SK-N-SH (cell line): ENCODE measurements at regions not wholly inside any gene's neighbourhood (a gene's known extent, or its start where the extent isn't known, plus 50 kb on each side); places are given as distances from the start of the nearest gene placed in this dataset.

Source experiments
- CTCF ChIA-PET: fragments of 300-600, 350-600 bp; formaldehyde crosslinking; extraction: SDS; loops from one replicate; lab custom pipeline; 2021; lab: Yijun Ruan, JAX
- POLR2A ChIA-PET: fragments of 350-600 bp; sonication (Branson Sonifier 250); formaldehyde crosslinking; extraction: SDS; loops from one replicate; lab custom pipeline; 2020; ENCODE audit warnings: antibody characterized with exemption, inconsistent platforms; lab: Yijun Ruan, JAX
- DNase-seq: peaks from one replicate; pipeline ENCODE4 v3.0.0; 2012
- H2AFZ ChIP-seq: fragments of 200-600 bp; sonication (generic); 2 replicates; pipeline ENCODE4 v1.8.1; 2016; ENCODE audit warnings: antibody characterized with exemption, mild to moderate bottlenecking, low read depth
- H3F3A ChIP-seq: fragments of 200-600 bp; sonication (generic); replicated peaks from 2 replicates; pipeline ENCODE3; 2016; ENCODE audit warnings: antibody characterized with exemption, mild to moderate bottlenecking; ENCODE audit not compliant: insufficient read depth
- H3K27ac ChIP-seq, 2 experiments: fragments of 200-500 bp in 1 of 2; fragments of 200-600 bp in 1 of 2; sonication (Bioruptor generic) in 1 of 2; sonication (generic), shearing (Covaris generic) in 1 of 2; 2 replicates each; pipeline versions ENCODE4 v1.5.1 to v1.6.1; 2014 to 2016; ENCODE audit warnings: low read depth in 2 of 2, inconsistent platforms in 1 of 2, low read length in 1 of 2, mild to moderate bottlenecking in 1 of 2, mixed read lengths in 1 of 2
- H3K27me3 ChIP-seq: fragments of 200-600 bp; sonication (generic), shearing (Covaris generic); 2 replicates; pipeline ENCODE4 v1.6.1; 2016; ENCODE audit warnings: mixed run types; ENCODE audit not compliant: insufficient read depth
- H3K36me3 ChIP-seq, 2 experiments: fragments of 200-500 bp in 1 of 2; fragments of 200-600 bp in 1 of 2; sonication (Bioruptor generic) in 1 of 2; sonication (generic) in 1 of 2; replicated peaks in 1 of 2; 2 replicates each; pipeline versions ENCODE3 to v1.5.1; 2014 to 2016; ENCODE audit warnings: low read length in 1 of 2, mild to moderate bottlenecking in 1 of 2; ENCODE audit not compliant: insufficient read depth in 2 of 2, control insufficient read depth in 1 of 2
- H3K4me1 ChIP-seq, 2 experiments: fragments of 200-500 bp in 1 of 2; fragments of 200-600 bp in 1 of 2; sonication (Bioruptor generic) in 1 of 2; sonication (generic), shearing (Covaris generic) in 1 of 2; 2 replicates each; pipeline versions ENCODE4 v1.5.1 to v1.6.1; 2014 to 2016; ENCODE audit warnings: low read depth in 1 of 2, low read length in 1 of 2, mixed run types in 1 of 2; ENCODE audit not compliant: insufficient read depth in 2 of 2, control insufficient read depth in 1 of 2
- H3K4me2 ChIP-seq: fragments of 200-600 bp; sonication (generic), shearing (Covaris generic); 2 replicates; pipeline ENCODE4 v1.6.1; 2017; ENCODE audit warnings: mixed run types
- H3K4me3 ChIP-seq, 2 experiments: fragments of 200-500 bp in 1 of 2; fragments of 200-600 bp in 1 of 2; sonication (Bioruptor generic) in 1 of 2; sonication (generic), shearing (Covaris generic) in 1 of 2; 2 replicates each; pipeline versions ENCODE4 v1.5.1 to v1.8.1; 2014 to 2016; ENCODE audit warnings: low read depth in 2 of 2, inconsistent platforms in 1 of 2, low read length in 1 of 2, mild to moderate bottlenecking in 1 of 2, mixed read lengths in 1 of 2, moderate library complexity in 1 of 2
- H3K79me2 ChIP-seq: fragments of 200-600 bp; sonication (generic); 2 replicates; pipeline ENCODE4 v1.8.1; 2017; ENCODE audit warnings: mild to moderate bottlenecking; ENCODE audit not compliant: insufficient read depth
- H3K9ac ChIP-seq: fragments of 200-600 bp; sonication (generic); 2 replicates; pipeline ENCODE4 v1.6.1; 2017; ENCODE audit warnings: mixed run types
- H3K9me2 ChIP-seq: fragments of 200-600 bp; sonication (generic); 2 replicates; pipeline ENCODE4 v1.6.1; 2017; ENCODE audit warnings: mixed run types
- H3K9me3 ChIP-seq: fragments of 200-600 bp; sonication (generic); 2 replicates; pipeline ENCODE4 v1.6.1; 2017; ENCODE audit warnings: mixed run types, mild to moderate bottlenecking, moderate library complexity
- H4K20me1 ChIP-seq: fragments of 200-600 bp; sonication (generic); 2 replicates; pipeline ENCODE4 v1.6.1; 2017; ENCODE audit warnings: mild to moderate bottlenecking, mixed run types; ENCODE audit not compliant: insufficient read depth
- CTCF ChIP-seq: fragments of 200-600 bp; sonication (generic); IDR thresholded peaks from 2 replicates; pipeline ENCODE4 v1.6.1; 2017; ENCODE audit warnings: antibody characterized with exemption, mild to moderate bottlenecking, moderate library complexity
- ELF1 ChIP-seq: IDR thresholded peaks from 2 replicates; pipeline ENCODE4 v1.4.0; 2012
- FOSL2 ChIP-seq: IDR thresholded peaks from 2 replicates; pipeline ENCODE4 v1.4.0; 2012; ENCODE audit warnings: low read depth, mild to moderate bottlenecking, moderate library complexity, borderline replicate concordance
- FOXJ3 ChIP-seq: sonication (generic); formaldehyde crosslinking; IDR thresholded peaks from 2 replicates; pipeline ENCODE4 v1.5.1; 2020; ENCODE audit warnings: mild to moderate bottlenecking, missing genetic modification reagents
- GATA2 ChIP-seq: sonication (generic); formaldehyde crosslinking; IDR thresholded peaks from 2 replicates; pipeline ENCODE4 v1.5.0; 2020; ENCODE audit warnings: mild to moderate bottlenecking, missing genetic modification reagents
- JUND ChIP-seq: IDR thresholded peaks from 2 replicates; pipeline ENCODE4 v1.4.0; 2012
- MAX ChIP-seq: IDR thresholded peaks from 2 replicates; pipeline ENCODE4 v1.4.0; 2012; ENCODE audit warnings: low read depth
- NFIC ChIP-seq: IDR thresholded peaks from 2 replicates; pipeline ENCODE4 v1.4.0; 2012; ENCODE audit warnings: borderline replicate concordance
- NRF1 ChIP-seq: IDR thresholded peaks from 2 replicates; pipeline ENCODE4 v1.6.1; 2012; ENCODE audit warnings: low read depth, mild to moderate bottlenecking, low read length
- POLR2AphosphoS5 ChIP-seq: IDR thresholded peaks from 2 replicates; pipeline ENCODE4 v1.6.1; 2012; ENCODE audit warnings: low read depth, low read length
- RCOR1 ChIP-seq: fragments of 150-350 bp; IDR thresholded peaks from 2 replicates; pipeline ENCODE4 v1.6.1; 2017; ENCODE audit warnings: antibody characterized with exemption, low read length
- RFX5 ChIP-seq: IDR thresholded peaks from 2 replicates; pipeline ENCODE4 v1.6.1; 2012; ENCODE audit warnings: mild to moderate bottlenecking, improper control_type of control experiment, low read length
- SMC3 ChIP-seq: IDR thresholded peaks from 2 replicates; pipeline ENCODE4 v1.6.1; 2012; ENCODE audit warnings: low read depth, low read length, improper control_type of control experiment
- TEAD4 ChIP-seq: IDR thresholded peaks from 2 replicates; pipeline ENCODE4 v1.4.0; 2012; ENCODE audit warnings: mild to moderate bottlenecking, borderline replicate concordance; ENCODE audit not compliant: insufficient read depth
- USF1 ChIP-seq: IDR thresholded peaks from 2 replicates; pipeline ENCODE4 v1.4.0; 2012; ENCODE audit warnings: low read depth, borderline replicate concordance
- WGBS: methylation state at CpG from one replicate; pipeline ENCODE4 v1.1.6; 2017; ENCODE audit warnings: low lambda C conversion rate; 5-methylcytosine and 5-hydroxymethylcytosine counted together

GRCh38 chr6:134564705-134565104 is 246.8 kb upstream of the SGK1 start:
- TF ChIP-seq POLR2AphosphoS5 (no peak), JUND (no peak), RFX5 (no peak), TEAD4 (no peak), MAX (no peak), ELF1 (no peak), USF1 (no peak)
- Histone ChIP-seq H3K27ac (no peak overlapping the region), H3K36me3 (no peaks in the 10 kb centered on the region), H3K4me2 (no peak overlapping the region), H3F3A (no peaks in the 10 kb centered on the region), H3K9ac (no peak overlapping the region), H3K4me3 (no peak overlapping the region), H4K20me1 (no peaks in the 10 kb centered on the region), H3K27me3 (no peaks in the 10 kb centered on the region), H3K9me2 (no peaks in the 10 kb centered on the region), H3K79me2 (no peaks in the 10 kb centered on the region), H3K4me1 (no peaks in the 10 kb centered on the region), H2AFZ (no peak overlapping the region), H3K9me3 (no peaks in the 10 kb centered on the region)
- POLR2A ChIA-PET = no interaction called here
- no peak for DNase-seq
- WGBS = 90% methylated on average over 5 of the region's 5 CpGs
- CTCF ChIA-PET = interaction anchor here (1.4 kb wide), 1 partner anchor 15 kb away, joined by 4 read pairs; no protein-coding TSS in a partner anchor

GRCh38 chr6:134560019-134560418 is 242.1 kb upstream of the SGK1 start:
- H3K27me3 ChIP-seq = no peaks in the 10 kb centered on the region
- H3K36me3 ChIP-seq = no peaks in the 10 kb centered on the region
- H4K20me1 ChIP-seq = no peaks in the 10 kb centered on the region
- H3K9me2 ChIP-seq = no peaks in the 10 kb centered on the region
- no peaks in the 10 kb centered on the region for H3F3A ChIP-seq
- no peak for DNase-seq
- H3K9me3 ChIP-seq = no peaks in the 10 kb centered on the region
- H3K79me2 ChIP-seq = no peaks in the 10 kb centered on the region
- no peak overlapping the region for H3K9ac ChIP-seq
- POLR2A ChIA-PET = no interaction called here
- CTCF ChIA-PET = no interaction called here
- no peak for TF ChIP-seq NFIC
- TF ChIP-seq NRF1 = no peak
- TF ChIP-seq FOXJ3 (CRISPR knock-in tag) = no peak
- no peak for TF ChIP-seq RCOR1
- TF ChIP-seq USF1 = no peak
- TF ChIP-seq, all 33 proteins: peak for 0
- no peaks in the 10 kb centered on the region for H3K4me1 ChIP-seq
- no peak overlapping the region for H3K27ac ChIP-seq
- no peak overlapping the region for H3K4me2 ChIP-seq
- H3K4me3 ChIP-seq = no peak overlapping the region
- no peak overlapping the region for H2AFZ ChIP-seq

GRCh38 chr6:134557509-134557908 is 239.6 kb upstream of the SGK1 start:
- Histone ChIP-seq H3K4me3 (no peak overlapping the region), H3K27ac (no peak overlapping the region), H2AFZ (no peak overlapping the region), H3K36me3 (no peaks in the 10 kb centered on the region), H4K20me1 (no peaks in the 10 kb centered on the region), H3K79me2 (no peaks in the 10 kb centered on the region), H3K4me1 (no peaks in the 10 kb centered on the region; a peak in 1 of 4 replicates), H3K27me3 (no peaks in the 10 kb centered on the region), H3K4me2 (no peak overlapping the region), H3K9me3 (no peaks in the 10 kb centered on the region), H3K9me2 (no peaks in the 10 kb centered on the region), H3K9ac (no peak overlapping the region), H3F3A (no peaks in the 10 kb centered on the region)
- ChIA-PET POLR2A (no interaction called here), CTCF (no interaction called here)
- 91% methylated on average over 1 of the region's 1 CpG for WGBS
- no peak for DNase-seq
- TF ChIP-seq USF1 (no peak), JUND (no peak), FOSL2 (no peak), ELF1 (no peak), SMC3 (no peak), MAX (no peak), RFX5 (no peak), CTCF (no peak), POLR2AphosphoS5 (no peak), TEAD4 (no peak), GATA2 (CRISPR knock-in tag) (no peak)
